ENCODE measurements at regions not wholly inside any gene's neighbourhood (a gene's known extent, or its start where the extent isn't known, plus 50 kb on each side); places are given as distances from the start of the nearest gene placed in this dataset.

- peaks cover 99 to 100% of the 10 kb centered on the region in 2 donors for H3K27me3 ChIP-seq
- ATAC-seq (no peak), DNase-seq (no peak)
- intact Hi-C loops (cut with DNase I), result no loop called here
- H3K36me3 ChIP-seq, result no peaks in the 10 kb centered on the region
- peaks cover 13 to 16% of the 10 kb centered on the region in 2 donors for H3K4me1 ChIP-seq
- H3K27ac ChIP-seq, result no peak overlapping the region
- H3K4me3 ChIP-seq, result no peak overlapping the region
- H3K9me3 ChIP-seq, result no peaks in the 10 kb centered on the region
- no peak for TF ChIP-seq CTCF (IDR thresholded peaks at IDR 0.05)
These were observed 58.0 kb upstream of the TMEM33 start for GRCh38 chr4:41877020-41877796.

- no peak for ATAC-seq
- Histone ChIP-seq H3K36me3 (no peaks in the 10 kb centered on the region), H3K4me1 (no peaks in the 10 kb centered on the region), H3K27ac (no peak overlapping the region), H3K9me3 (no peaks in the 10 kb centered on the region), H3K4me3 (no peak overlapping the region), H3K27me3 (peaks cover 95 to 100% of the 10 kb centered on the region in 2 donors)
- intact Hi-C loops (cut with DNase I), result no loop called here
- TF ChIP-seq CTCF (IDR thresholded peaks at IDR 0.05), result no peak
- no peak for DNase-seq
These were observed 60.4 kb upstream of the TMEM33 start for GRCh38 chr4:41874873-41875272.

- intact Hi-C loops (cut with DNase I), result no loop called here
- no peak overlapping the region for H3K27ac ChIP-seq
- no peaks in the 10 kb centered on the region for H3K4me1 ChIP-seq
- no peaks in the 10 kb centered on the region for H3K9me3 ChIP-seq
- no peaks in the 10 kb centered on the region for H3K36me3 ChIP-seq
- peaks cover 90 to 100% of the 10 kb centered on the region in 2 donors for H3K27me3 ChIP-seq
- no peak for TF ChIP-seq CTCF (IDR thresholded peaks at IDR 0.05)
- no peak overlapping the region for H3K4me3 ChIP-seq
- DNase-seq (peak in 1 of 4 donors; percentile 51), ATAC-seq (no peak)
These were observed 60.8 kb upstream of the TMEM33 start for GRCh38 chr4:41874398-41874797.

GRCh38 chr4:41873380-41874295 lies 61.6 kb upstream of the TMEM33 start:
- Histone ChIP-seq H3K27me3 (peaks cover 83 to 100% of the 10 kb centered on the region in 2 donors), H3K9me3 (no peaks in the 10 kb centered on the region), H3K4me3 (no peak overlapping the region), H3K4me1 (no peaks in the 10 kb centered on the region), H3K27ac (no peak overlapping the region), H3K36me3 (no peaks in the 10 kb centered on the region)
- intact Hi-C loops (cut with DNase I), result no loop called here
- no peak for TF ChIP-seq CTCF (IDR thresholded peaks at IDR 0.05)
- no peak for ATAC-seq
- DNase-seq, result peak in 1 of 4 donors; percentile 63

GRCh38 chr4:41870035-41870434 lies 65.2 kb upstream of the TMEM33 start:
- Histone ChIP-seq H3K27ac (no peak overlapping the region), H3K4me1 (peaks cover 0 to 8% of the 10 kb centered on the region in 2 donors), H3K4me3 (no peak overlapping the region), H3K27me3 (peaks cover 82 to 97% of the 10 kb centered on the region in 2 donors), H3K36me3 (no peaks in the 10 kb centered on the region), H3K9me3 (no peaks in the 10 kb centered on the region)
- ATAC-seq (no peak), DNase-seq (no peak)
- intact Hi-C loops (cut with DNase I), result no loop called here
- TF ChIP-seq CTCF (IDR thresholded peaks at IDR 0.05), result no peak

Data from left lung (tissue), 4 donors.